ENCODE measurements at regions not wholly inside any gene's neighbourhood (a gene's known extent, or its start where the extent isn't known, plus 50 kb on each side); places are given as distances from the start of the nearest gene placed in this dataset.

DNA sequence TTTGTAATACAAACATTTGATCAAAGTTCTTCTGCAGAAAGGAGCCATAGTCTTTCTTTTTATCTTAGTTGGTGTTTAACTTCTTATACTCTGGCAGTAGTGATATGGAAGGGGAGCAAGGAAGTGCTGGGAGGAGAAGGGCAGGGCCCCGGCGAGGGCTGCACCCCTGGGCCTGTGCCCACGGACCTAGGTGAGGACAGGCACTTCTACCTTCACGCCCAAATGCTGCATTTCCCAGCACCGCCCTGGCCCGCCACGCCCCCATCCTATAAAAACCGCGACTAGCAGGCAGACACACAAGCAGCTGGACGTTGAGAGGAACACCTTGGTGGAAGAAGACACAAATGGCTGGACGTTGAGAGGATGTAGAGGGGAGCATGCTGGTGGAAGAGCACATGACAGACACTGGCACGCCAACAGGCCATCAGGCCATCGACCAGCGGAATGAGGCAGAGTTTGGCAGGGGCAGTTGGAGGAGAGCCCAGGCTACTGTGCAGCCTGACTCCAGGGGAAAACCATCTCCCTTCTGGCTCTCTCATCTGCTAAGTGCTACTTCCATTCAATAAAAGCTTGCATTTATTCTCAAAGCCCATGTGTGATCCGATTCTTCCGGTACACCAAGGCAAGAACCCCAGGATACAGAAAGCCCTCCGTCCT lies 81.5 kb upstream of the C9orf72 start:
- no peaks in the 10 kb centered on the region for H3K36me3 ChIP-seq
- no peaks in the 10 kb centered on the region for H3K9me3 ChIP-seq
- H3K4me3 ChIP-seq (ENCODE audit: low read depth, low read length), result no peak overlapping the region
- no peaks in the 10 kb centered on the region for H3K27me3 ChIP-seq
- H3K4me1 ChIP-seq, result no peaks in the 10 kb centered on the region
- DNase-seq, result no peak
- TF ChIP-seq, protein P1, sequence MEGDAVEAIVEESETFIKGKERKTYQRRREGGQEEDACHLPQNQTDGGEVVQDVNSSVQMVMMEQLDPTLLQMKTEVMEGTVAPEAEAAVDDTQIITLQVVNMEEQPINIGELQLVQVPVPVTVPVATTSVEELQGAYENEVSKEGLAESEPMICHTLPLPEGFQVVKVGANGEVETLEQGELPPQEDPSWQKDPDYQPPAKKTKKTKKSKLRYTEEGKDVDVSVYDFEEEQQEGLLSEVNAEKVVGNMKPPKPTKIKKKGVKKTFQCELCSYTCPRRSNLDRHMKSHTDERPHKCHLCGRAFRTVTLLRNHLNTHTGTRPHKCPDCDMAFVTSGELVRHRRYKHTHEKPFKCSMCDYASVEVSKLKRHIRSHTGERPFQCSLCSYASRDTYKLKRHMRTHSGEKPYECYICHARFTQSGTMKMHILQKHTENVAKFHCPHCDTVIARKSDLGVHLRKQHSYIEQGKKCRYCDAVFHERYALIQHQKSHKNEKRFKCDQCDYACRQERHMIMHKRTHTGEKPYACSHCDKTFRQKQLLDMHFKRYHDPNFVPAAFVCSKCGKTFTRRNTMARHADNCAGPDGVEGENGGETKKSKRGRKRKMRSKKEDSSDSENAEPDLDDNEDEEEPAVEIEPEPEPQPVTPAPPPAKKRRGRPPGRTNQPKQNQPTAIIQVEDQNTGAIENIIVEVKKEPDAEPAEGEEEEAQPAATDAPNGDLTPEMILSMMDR (IDR thresholded peaks at IDR 0.05; ENCODE audit: low read depth, low read length), result no peak

DNA sequence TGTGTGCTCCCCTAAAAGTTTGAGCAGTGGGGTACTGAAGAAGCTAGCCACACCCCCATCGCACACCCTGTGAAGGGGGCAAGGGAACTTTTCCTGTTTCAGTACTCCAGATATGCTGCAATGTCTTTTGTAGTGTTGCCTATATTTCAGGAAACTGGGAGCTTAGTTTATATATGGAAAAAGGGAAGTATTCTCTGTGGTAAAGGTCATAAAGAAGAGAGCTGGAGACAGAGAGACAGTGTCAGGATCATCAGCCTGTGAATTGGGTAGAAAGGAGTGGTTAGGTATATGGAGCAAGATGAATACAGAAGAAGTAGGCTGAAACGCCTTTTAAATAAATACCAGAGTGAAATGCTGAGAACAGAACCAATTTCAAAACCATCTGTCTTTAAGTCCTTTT lies 82.2 kb upstream of the C9orf72 start:
- H3K36me3 ChIP-seq, result no peaks in the 10 kb centered on the region
- H3K27me3 ChIP-seq, result no peaks in the 10 kb centered on the region
- no peaks in the 10 kb centered on the region for H3K4me1 ChIP-seq
- no peak for DNase-seq
- TF ChIP-seq, protein P1 (IDR thresholded peaks at IDR 0.05; ENCODE audit: low read depth, low read length), result no peak
- no peak overlapping the region for H3K4me3 ChIP-seq (ENCODE audit: low read depth, low read length)
- no peaks in the 10 kb centered on the region for H3K9me3 ChIP-seq

DNA sequence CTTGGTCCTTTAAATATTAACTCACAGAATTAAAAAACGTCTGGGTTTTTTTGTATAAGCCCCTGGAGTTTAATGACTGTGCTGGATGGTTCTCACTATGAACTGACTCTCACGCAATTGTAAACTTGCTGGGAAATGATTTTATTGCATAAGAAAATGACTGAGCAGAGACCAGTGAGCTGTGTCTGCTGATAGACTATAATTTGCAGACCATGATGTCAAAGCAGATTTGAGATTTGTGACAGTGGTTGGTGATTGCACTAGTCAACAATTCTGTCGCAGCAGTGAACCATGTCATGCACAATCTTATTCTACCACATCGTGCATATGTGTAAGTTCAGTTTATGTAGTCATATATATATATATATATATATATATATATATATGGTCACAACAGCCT lies 85.7 kb upstream of the C9orf72 start:
- no peak overlapping the region for H3K4me3 ChIP-seq (ENCODE audit: low read depth, low read length)
- TF ChIP-seq, protein P1 (IDR thresholded peaks at IDR 0.05; ENCODE audit: low read depth, low read length), result no peak
- H3K27me3 ChIP-seq, result 0 out of 2 replicates have a peak, but pooled peaks cover 3% of the 10 kb centered on the region
- H3K36me3 ChIP-seq, result no peaks in the 10 kb centered on the region
- H3K9me3 ChIP-seq, result no peaks in the 10 kb centered on the region
- H3K4me1 ChIP-seq, result no peaks in the 10 kb centered on the region
- DNase-seq, result no peak

DNA sequence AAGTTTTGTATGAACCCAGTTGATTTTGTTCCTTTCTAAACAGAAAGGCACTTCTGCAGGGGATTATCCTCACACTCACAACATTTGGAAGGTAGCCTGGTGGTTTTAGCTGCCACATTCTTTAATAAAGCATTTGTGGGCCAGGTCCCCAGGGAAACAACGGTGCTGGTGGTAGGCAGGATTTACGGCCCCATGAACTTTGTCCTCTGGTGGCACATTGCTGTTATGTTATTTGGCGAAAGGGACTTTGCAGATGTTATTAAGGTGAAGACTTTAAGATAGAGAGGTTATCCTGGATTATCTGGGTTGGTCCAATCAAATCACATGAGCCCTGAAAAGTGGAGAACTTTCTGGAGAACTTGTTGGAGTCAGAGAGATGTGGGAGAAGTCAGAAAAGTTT lies 86.3 kb upstream of the C9orf72 start:
- no peak for DNase-seq
- no peaks in the 10 kb centered on the region for H3K4me1 ChIP-seq
- no peaks in the 10 kb centered on the region for H3K9me3 ChIP-seq
- H3K4me3 ChIP-seq (ENCODE audit: low read depth, low read length), result no peak overlapping the region
- H3K27me3 ChIP-seq, result 0 out of 2 replicates have a peak, but pooled peaks cover 3% of the 10 kb centered on the region
- TF ChIP-seq, protein P1 (IDR thresholded peaks at IDR 0.05; ENCODE audit: low read depth, low read length), result no peak
- no peaks in the 10 kb centered on the region for H3K36me3 ChIP-seq

DNA sequence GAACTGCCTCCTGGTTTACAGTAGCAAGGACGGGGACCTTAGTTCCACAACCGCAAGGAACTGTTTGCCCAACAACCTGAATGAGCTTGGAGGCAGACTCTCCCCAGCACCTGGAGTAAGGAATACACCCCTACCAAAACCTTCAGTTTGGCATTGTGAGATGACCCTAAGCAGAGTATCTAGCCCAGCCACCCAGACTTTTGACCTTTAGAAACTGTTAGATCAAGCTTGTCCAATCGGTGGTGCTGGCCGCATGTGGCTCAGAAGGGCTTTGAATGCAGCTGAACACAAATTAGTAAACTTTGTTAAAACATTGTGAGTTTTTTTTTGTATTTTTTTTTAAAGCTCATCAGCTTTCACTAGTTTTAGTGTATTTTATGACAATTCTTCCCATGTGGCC lies 86.9 kb upstream of the C9orf72 start:
- H3K4me1 ChIP-seq, result no peaks in the 10 kb centered on the region
- TF ChIP-seq, protein P1 (IDR thresholded peaks at IDR 0.05; ENCODE audit: low read depth, low read length), result no peak
- no peak overlapping the region for H3K4me3 ChIP-seq (ENCODE audit: low read depth, low read length)
- DNase-seq, result no peak
- H3K9me3 ChIP-seq, result no peaks in the 10 kb centered on the region
- 0 out of 2 replicates have a peak, but pooled peaks cover 3% of the 10 kb centered on the region for H3K27me3 ChIP-seq
- no peaks in the 10 kb centered on the region for H3K36me3 ChIP-seq

DNA sequence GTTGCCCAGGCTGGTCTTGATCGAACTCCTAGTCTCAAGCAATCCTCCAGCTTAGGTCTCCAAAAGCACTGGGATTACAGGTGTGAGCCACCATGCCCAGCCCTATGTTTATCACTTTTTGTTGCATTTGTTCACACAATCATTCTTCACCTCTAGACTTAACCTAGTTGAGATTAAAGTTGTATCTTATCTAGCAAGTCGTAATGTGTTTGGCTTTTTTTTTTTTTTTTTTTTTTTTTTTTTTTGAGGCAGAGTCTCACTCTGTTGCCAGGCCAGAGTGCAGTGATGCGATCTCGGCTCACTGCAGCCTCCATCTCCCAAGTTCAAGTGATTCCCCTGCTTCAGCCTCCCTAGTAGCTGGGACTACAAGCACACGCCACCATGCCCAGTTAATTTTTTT lies 90.2 kb upstream of the C9orf72 start:
- TF ChIP-seq, protein P1 (IDR thresholded peaks at IDR 0.05; ENCODE audit: low read depth, low read length), result no peak
- H3K9me3 ChIP-seq, result no peaks in the 10 kb centered on the region
- DNase-seq, result no peak
- H3K36me3 ChIP-seq, result no peaks in the 10 kb centered on the region
- no peak overlapping the region for H3K4me3 ChIP-seq (ENCODE audit: low read depth, low read length)
- H3K4me1 ChIP-seq, result no peaks in the 10 kb centered on the region
- 0 out of 2 replicates have a peak, but pooled peaks cover 3% of the 10 kb centered on the region for H3K27me3 ChIP-seq
